NB4 (cell line): ENCODE measurements at regions not wholly inside any gene's neighbourhood (a gene's known extent, or its start where the extent isn't known, plus 50 kb on each side); places are given as distances from the start of the nearest gene placed in this dataset.

ENCODE experiments used
- CTCF ChIP-seq: IDR thresholded peaks from one replicate; pipeline ENCODE4 v1.5.1; 2012; ENCODE audit warnings: low read depth, low read length
- MAX ChIP-seq: IDR thresholded peaks from 2 replicates; pipeline ENCODE4 v1.6.1; 2011; ENCODE audit warnings: low read depth, low read length
- POLR2A ChIP-seq: IDR thresholded peaks from 2 replicates; pipeline ENCODE4 v1.6.1; 2011; ENCODE audit warnings: mild to moderate bottlenecking; ENCODE audit not compliant: insufficient read length; ENCODE audit errors: extremely low read depth

- TF ChIP-seq CTCF (no peak), POLR2A (no peak), MAX (no peak)
Measured at GRCh38 chr18:73045037-73045436, 177.2 kb upstream of the NETO1 start.
